Vagina (tissue), 2 donors: ENCODE measurements at regions not wholly inside any gene's neighbourhood (a gene's known extent, or its start where the extent isn't known, plus 50 kb on each side); places are given as distances from the start of the nearest gene placed in this dataset.

ENCODE experiments used
- POLR2AphosphoS5 ChIP-seq, 2 donors: sonication (generic); formaldehyde crosslinking; IDR thresholded peaks; one replicate each; pipeline ENCODE4 v1.9.0; 2017; ENCODE audit warnings: antibody characterized with exemption in 2 of 2, mild to moderate bottlenecking in 2 of 2, low read depth in 1 of 2; ENCODE audit not compliant: insufficient read depth in 1 of 2
- TF ChIP-seq, protein P1 (sequence below), 3 experiments: fragments of 450-650 bp in 2 of 3; fragments of 200-600 bp in 1 of 3; sonication (generic) in 1 of 3; IDR thresholded peaks; one replicate each; pipeline ENCODE4 v1.5.1; 2017 to 2019; ENCODE audit warnings: antibody characterized with exemption in 3 of 3, mild to moderate bottlenecking in 2 of 3, moderate library complexity in 2 of 3

DNA sequence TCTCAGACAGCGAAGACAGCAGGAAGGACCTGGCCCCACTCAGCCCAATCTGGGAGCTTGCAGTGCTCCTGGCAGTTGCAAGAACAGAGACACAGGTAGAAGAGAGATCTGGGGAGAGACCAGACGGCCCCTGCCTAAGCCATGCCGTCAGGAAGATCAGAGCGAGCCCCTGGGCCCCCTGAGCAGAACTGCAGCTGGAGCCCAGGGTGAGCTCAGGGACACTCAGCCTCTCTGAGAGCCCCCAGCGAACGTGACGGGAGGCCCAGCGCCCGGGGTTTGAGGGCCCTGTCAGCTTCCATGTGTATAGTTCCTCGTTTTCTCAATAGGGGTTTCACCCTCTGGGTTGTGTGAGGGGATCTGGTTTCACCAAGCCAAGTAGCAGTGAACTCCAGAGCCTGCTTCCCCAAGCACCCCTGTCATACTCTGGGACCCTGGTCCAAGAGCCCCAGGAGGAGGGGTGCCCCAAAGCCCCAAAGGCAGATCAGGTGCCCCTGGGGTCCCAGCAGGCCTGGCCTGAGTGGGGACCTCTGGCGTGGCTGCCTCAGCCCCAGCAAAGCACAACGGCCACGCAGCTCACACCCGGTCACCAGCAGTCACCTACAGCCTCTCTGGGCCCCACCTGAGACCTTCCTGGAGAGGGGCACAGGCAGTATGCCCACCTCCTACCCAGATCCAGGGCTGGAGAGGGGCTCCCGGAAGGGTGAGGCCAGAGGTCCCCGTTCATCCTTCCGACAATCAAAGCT is 431.3 kb upstream of the MYT1L start:
- TF ChIP-seq, protein P1, sequence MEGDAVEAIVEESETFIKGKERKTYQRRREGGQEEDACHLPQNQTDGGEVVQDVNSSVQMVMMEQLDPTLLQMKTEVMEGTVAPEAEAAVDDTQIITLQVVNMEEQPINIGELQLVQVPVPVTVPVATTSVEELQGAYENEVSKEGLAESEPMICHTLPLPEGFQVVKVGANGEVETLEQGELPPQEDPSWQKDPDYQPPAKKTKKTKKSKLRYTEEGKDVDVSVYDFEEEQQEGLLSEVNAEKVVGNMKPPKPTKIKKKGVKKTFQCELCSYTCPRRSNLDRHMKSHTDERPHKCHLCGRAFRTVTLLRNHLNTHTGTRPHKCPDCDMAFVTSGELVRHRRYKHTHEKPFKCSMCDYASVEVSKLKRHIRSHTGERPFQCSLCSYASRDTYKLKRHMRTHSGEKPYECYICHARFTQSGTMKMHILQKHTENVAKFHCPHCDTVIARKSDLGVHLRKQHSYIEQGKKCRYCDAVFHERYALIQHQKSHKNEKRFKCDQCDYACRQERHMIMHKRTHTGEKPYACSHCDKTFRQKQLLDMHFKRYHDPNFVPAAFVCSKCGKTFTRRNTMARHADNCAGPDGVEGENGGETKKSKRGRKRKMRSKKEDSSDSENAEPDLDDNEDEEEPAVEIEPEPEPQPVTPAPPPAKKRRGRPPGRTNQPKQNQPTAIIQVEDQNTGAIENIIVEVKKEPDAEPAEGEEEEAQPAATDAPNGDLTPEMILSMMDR (IDR thresholded peaks at IDR 0.05), result no peak
- no peak for TF ChIP-seq POLR2AphosphoS5 (IDR thresholded peaks at IDR 0.05; ENCODE audit: insufficient read depth in 1 of 2, low read depth in 1 of 2)
